Skin epidermis (tissue), 12 donors: ENCODE measurements at regions not wholly inside any gene's neighbourhood (a gene's known extent, or its start where the extent isn't known, plus 50 kb on each side); places are given as distances from the start of the nearest gene placed in this dataset.

Source experiments
- H3K27ac ChIP-seq, 21 experiments: fragments of 200-600 bp; sonication (generic) in 11 of 21; one replicate each; pipeline ENCODE4 v1.5.0; 2020; ENCODE audit warnings: mild to moderate bottlenecking in 3 of 21, inconsistent platforms in 2 of 21, moderate library complexity in 2 of 21
- H3K4me3 ChIP-seq, 7 experiments: fragments of 200-600 bp; sonication (generic) in 2 of 7; one replicate each; pipeline ENCODE4 v1.5.0; 2020; ENCODE audit warnings: inconsistent platforms in 2 of 7, mild to moderate bottlenecking in 2 of 7, moderate library complexity in 1 of 7

GRCh38 chr6:84536885-84537638, 227.3 kb downstream of the TBX18 start:
- no peak overlapping the region for H3K27ac ChIP-seq
- H3K4me3 ChIP-seq = no peak overlapping the region

- no peak overlapping the region for H3K27ac ChIP-seq
- H3K4me3 ChIP-seq = no peak overlapping the region
These were observed 236.2 kb downstream of the TBX18 start for GRCh38 chr6:84528201-84528600.

GRCh38 chr6:84526631-84527030, 237.8 kb downstream of the TBX18 start:
- no peak overlapping the region for H3K4me3 ChIP-seq
- H3K27ac ChIP-seq = no peak overlapping the region

GRCh38 chr6:84525907-84526306, 238.5 kb downstream of the TBX18 start:
- no peak overlapping the region for H3K27ac ChIP-seq
- no peak overlapping the region for H3K4me3 ChIP-seq

GRCh38 chr6:84524636-84525035, 239.8 kb downstream of the TBX18 start:
- no peak overlapping the region for H3K27ac ChIP-seq
- H3K4me3 ChIP-seq = no peak overlapping the region

GRCh38 chr6:84522135-84522549, 242.3 kb downstream of the TBX18 start:
- no peak overlapping the region for H3K27ac ChIP-seq

GRCh38 chr6:84521511-84521910, 242.9 kb downstream of the TBX18 start:
- Histone ChIP-seq H3K4me3 (no peak overlapping the region), H3K27ac (no peak overlapping the region)

More at GRCh38 chr6:84522135-84522549, 242.3 kb downstream of the TBX18 start:
- no peak overlapping the region for H3K4me3 ChIP-seq

GRCh38 chr6:84517741-84518530, 246.5 kb downstream of the TBX18 start:
- Histone ChIP-seq H3K27ac (no peak overlapping the region), H3K4me3 (no peak overlapping the region)

GRCh38 chr6:84516154-84516553, 248.2 kb downstream of the TBX18 start:
- Histone ChIP-seq H3K27ac (no peak overlapping the region), H3K4me3 (no peak overlapping the region)

- no peak overlapping the region for H3K27ac ChIP-seq
- H3K4me3 ChIP-seq = no peak overlapping the region
These were observed 249.3 kb downstream of the TBX18 start for GRCh38 chr6:84515067-84515466.

GRCh38 chr6:84514089-84514971, 250.1 kb downstream of the TBX18 start:
- Histone ChIP-seq H3K4me3 (no peak overlapping the region), H3K27ac (no peak overlapping the region)

GRCh38 chr6:84512391-84512790, 252.0 kb downstream of the TBX18 start:
- Histone ChIP-seq H3K4me3 (no peak overlapping the region), H3K27ac (no peak overlapping the region)

GRCh38 chr6:84511929-84512328, 252.5 kb downstream of the TBX18 start:
- H3K27ac ChIP-seq = no peak overlapping the region
- H3K4me3 ChIP-seq = no peak overlapping the region

GRCh38 chr6:84508981-84509380, 255.4 kb downstream of the TBX18 start:
- no peak overlapping the region for H3K4me3 ChIP-seq
- H3K27ac ChIP-seq = no peak overlapping the region

GRCh38 chr6:84508334-84508733, 256.1 kb downstream of the TBX18 start:
- H3K27ac ChIP-seq = no peak overlapping the region
- no peak overlapping the region for H3K4me3 ChIP-seq

- Histone ChIP-seq H3K4me3 (no peak overlapping the region), H3K27ac (no peak overlapping the region)
These were observed 260.4 kb downstream of the TBX18 start for GRCh38 chr6:84504025-84504424.

GRCh38 chr6:84501315-84501714, 263.1 kb downstream of the TBX18 start:
- no peak overlapping the region for H3K27ac ChIP-seq
- no peak overlapping the region for H3K4me3 ChIP-seq

- H3K27ac ChIP-seq = no peak overlapping the region
- H3K4me3 ChIP-seq = no peak overlapping the region
These were observed 263.7 kb downstream of the TBX18 start for GRCh38 chr6:84500726-84501125.

- H3K27ac ChIP-seq = no peak overlapping the region
- H3K4me3 ChIP-seq = no peak overlapping the region
These were observed 265.5 kb downstream of the TBX18 start for GRCh38 chr6:84498905-84499304.
